Calu3 (cell line): ENCODE measurements at regions not wholly inside any gene's neighbourhood (a gene's known extent, or its start where the extent isn't known, plus 50 kb on each side); places are given as distances from the start of the nearest gene placed in this dataset.

Experiments
- BruUV-seq: library from RNA; stranded (reverse); fragments of 400-500 nt; replicated peaks from 2 replicates; lab custom pipeline; 2021; lab: Mats Ljungman, UMichigan
- CTCF ChIA-PET: fragments of 300-600 bp; sonication (Branson Sonifier 250); formaldehyde crosslinking; loops from one replicate; lab custom pipeline; 2022; ENCODE audit warnings: antibody characterized with exemption; lab: Charles Lee
- DNase-seq: peaks from one replicate; pipeline ENCODE4 v3.0.0; 2022
- H3K27ac Mint-ChIP-seq: one replicate; pipeline ENCODE4 v1.8.0; 2022; ENCODE audit warnings: mixed read lengths; ENCODE audit not compliant: unreplicated experiment
- H3K27me3 Mint-ChIP-seq: one replicate; pipeline ENCODE4 v1.8.0; 2022; ENCODE audit warnings: mixed read lengths; ENCODE audit not compliant: unreplicated experiment
- H3K36me3 Mint-ChIP-seq: one replicate; pipeline ENCODE4 v1.8.0; 2022; ENCODE audit warnings: mild to moderate bottlenecking, moderate library complexity, mixed read lengths; ENCODE audit not compliant: insufficient read depth, unreplicated experiment
- H3K4me1 Mint-ChIP-seq: one replicate; pipeline ENCODE4 v1.8.0; 2022; ENCODE audit warnings: mild to moderate bottlenecking, low read depth, mixed read lengths; ENCODE audit not compliant: unreplicated experiment
- H3K4me3 Mint-ChIP-seq: one replicate; pipeline ENCODE4 v1.8.0; 2022; ENCODE audit warnings: mild to moderate bottlenecking, low read depth, moderate library complexity, mixed read lengths; ENCODE audit not compliant: unreplicated experiment
- H3K9me3 Mint-ChIP-seq: one replicate; pipeline ENCODE4 v1.8.0; 2022; ENCODE audit warnings: low read depth, mixed read lengths; ENCODE audit not compliant: unreplicated experiment
- CTCF ChIP-seq: fragments of 200-600 bp; IDR thresholded peaks from one replicate; pipeline ENCODE4 v1.8.0; 2022; ENCODE audit warnings: antibody characterized with exemption; ENCODE audit not compliant: unreplicated experiment
- intact Hi-C: fragments of 100-400 bp; cut with micrococcal nuclease; formaldehyde crosslinking; loops from one replicate; pipeline ENCODE4 v1.10.0; 2022; ENCODE audit not compliant: unreplicated experiment

- BruUV-seq: no TSS peak
- intact Hi-C loops: no loop called here
- CTCF ChIA-PET: no interaction called here
- DNase-seq: no peak
- H3K27me3 Mint-ChIP-seq: no peaks in the 10 kb centered on the region
- H3K9me3 Mint-ChIP-seq: peaks cover 2% of the 10 kb centered on the region
- H3K4me1 Mint-ChIP-seq: peaks cover 16% of the 10 kb centered on the region
- no peak for TF ChIP-seq CTCF
- H3K36me3 Mint-ChIP-seq: no peaks in the 10 kb centered on the region
- H3K4me3 Mint-ChIP-seq: no peak overlapping the region
- no peak overlapping the region for H3K27ac Mint-ChIP-seq
These were observed 355.8 kb upstream of the NR5A2 start for GRCh38 chr1:199671684-199672083.

- Mint-ChIP-seq H3K4me1 (no peaks in the 10 kb centered on the region), H3K27me3 (no peaks in the 10 kb centered on the region), H3K36me3 (no peaks in the 10 kb centered on the region), H3K27ac (no peak overlapping the region), H3K9me3 (no peaks in the 10 kb centered on the region), H3K4me3 (no peak overlapping the region)
- no peak for DNase-seq
- BruUV-seq: no TSS peak
- no peak for TF ChIP-seq CTCF
- CTCF ChIA-PET: interaction anchor here (0.6 to 0.9 kb wide), 2 partner anchors 327 to 759 kb away, joined by 3 to 4 read pairs; no protein-coding TSS in a partner anchor
- intact Hi-C loops: no loop called here
These were observed 351.6 kb upstream of the NR5A2 start for GRCh38 chr1:199675937-199676336.

- H3K27me3 Mint-ChIP-seq: no peaks in the 10 kb centered on the region
- H3K27ac Mint-ChIP-seq: no peak overlapping the region
- intact Hi-C loops: no loop called here
- no peak overlapping the region for H3K4me3 Mint-ChIP-seq
- TF ChIP-seq CTCF: no peak
- BruUV-seq: no TSS peak
- CTCF ChIA-PET: interaction anchor here (0.5 to 1.0 kb wide), 2 partner anchors 10 to 596 kb away, joined by 3 read pairs; no protein-coding TSS in a partner anchor
- no peaks in the 10 kb centered on the region for H3K4me1 Mint-ChIP-seq
- no peaks in the 10 kb centered on the region for H3K36me3 Mint-ChIP-seq
- DNase-seq: no peak
- H3K9me3 Mint-ChIP-seq: no peaks in the 10 kb centered on the region
These were observed 348.7 kb upstream of the NR5A2 start for GRCh38 chr1:199678771-199679170.

- intact Hi-C loops: loop anchor here (5.0 to 10.0 kb wide), 3 partner anchors 263 to 803 kb away; no protein-coding TSS in a partner anchor
- no peak for TF ChIP-seq CTCF
- no TSS peak for BruUV-seq
- H3K36me3 Mint-ChIP-seq: no peaks in the 10 kb centered on the region
- CTCF ChIA-PET: interaction anchor here (0.5 kb wide), 1 partner anchor 1785 kb away, joined by 3 read pairs; no protein-coding TSS in a partner anchor
- no peak for DNase-seq
- no peaks in the 10 kb centered on the region for H3K27me3 Mint-ChIP-seq
- H3K4me1 Mint-ChIP-seq: peaks cover 26% of the 10 kb centered on the region
- H3K9me3 Mint-ChIP-seq: no peaks in the 10 kb centered on the region
- no peak overlapping the region for H3K4me3 Mint-ChIP-seq
- no peak overlapping the region for H3K27ac Mint-ChIP-seq
These were observed 345.4 kb upstream of the NR5A2 start for GRCh38 chr1:199682081-199682480.
